ENCODE measurements at regions not wholly inside any gene's neighbourhood (a gene's known extent, or its start where the extent isn't known, plus 50 kb on each side); places are given as distances from the start of the nearest gene placed in this dataset.

GRCh38 chr16:17939122-17939536 is 397.4 kb downstream of the NPIPA8 start:
- no peaks in the 10 kb centered on the region for H3K4me1 ChIP-seq
- H3K27me3 ChIP-seq = no peaks in the 10 kb centered on the region
- H3K27ac ChIP-seq = no peak overlapping the region
- no peaks in the 10 kb centered on the region for H3K9me3 ChIP-seq
- H3K36me3 ChIP-seq = no peaks in the 10 kb centered on the region
- no peak for DNase-seq
- intact Hi-C loops (cut with DNase I; ENCODE audit: low total_unique reads) = no loop called here
- no peak overlapping the region for H3K4me3 ChIP-seq
- TF ChIP-seq CTCF (IDR thresholded peaks at IDR 0.05) = no peak
- TF ChIP-seq POLR2A (IDR thresholded peaks at IDR 0.05) = no peak

GRCh38 chr16:17938546-17938945 is 398.0 kb downstream of the NPIPA8 start:
- no peak for TF ChIP-seq POLR2A (IDR thresholded peaks at IDR 0.05)
- no peak for TF ChIP-seq CTCF (IDR thresholded peaks at IDR 0.05)
- no peaks in the 10 kb centered on the region for H3K4me1 ChIP-seq
- H3K36me3 ChIP-seq = no peaks in the 10 kb centered on the region
- no peaks in the 10 kb centered on the region for H3K27me3 ChIP-seq
- H3K9me3 ChIP-seq = no peaks in the 10 kb centered on the region
- intact Hi-C loops (cut with DNase I; ENCODE audit: low total_unique reads) = no loop called here
- DNase-seq = no peak
- H3K4me3 ChIP-seq = no peak overlapping the region
- H3K27ac ChIP-seq = no peak overlapping the region

- Histone ChIP-seq H3K4me1 (no peaks in the 10 kb centered on the region), H3K27me3 (no peaks in the 10 kb centered on the region), H3K27ac (no peak overlapping the region), H3K36me3 (no peaks in the 10 kb centered on the region), H3K9me3 (no peaks in the 10 kb centered on the region), H3K4me3 (no peak overlapping the region)
- intact Hi-C loops (cut with DNase I; ENCODE audit: low total_unique reads) = no loop called here
- DNase-seq = no peak
- no peak for TF ChIP-seq POLR2A (IDR thresholded peaks at IDR 0.05)
Measured at GRCh38 chr16:17936766-17937402, 399.7 kb downstream of the NPIPA8 start.

GRCh38 chr16:17930280-17930679 is 406.3 kb downstream of the NPIPA8 start:
- no peaks in the 10 kb centered on the region for H3K4me1 ChIP-seq
- DNase-seq = no peak
- no peak overlapping the region for H3K27ac ChIP-seq
- no peak overlapping the region for H3K4me3 ChIP-seq
- intact Hi-C loops (cut with DNase I; ENCODE audit: low total_unique reads) = no loop called here
- no peaks in the 10 kb centered on the region for H3K9me3 ChIP-seq
- no peaks in the 10 kb centered on the region for H3K27me3 ChIP-seq
- no peak for TF ChIP-seq POLR2A (IDR thresholded peaks at IDR 0.05)
- TF ChIP-seq CTCF (IDR thresholded peaks at IDR 0.05) = no peak
- H3K36me3 ChIP-seq = no peaks in the 10 kb centered on the region

- H3K27me3 ChIP-seq = no peaks in the 10 kb centered on the region
- intact Hi-C loops (cut with DNase I; ENCODE audit: low total_unique reads) = no loop called here
- no peaks in the 10 kb centered on the region for H3K4me1 ChIP-seq
- H3K4me3 ChIP-seq = no peak overlapping the region
- no peaks in the 10 kb centered on the region for H3K9me3 ChIP-seq
- no peaks in the 10 kb centered on the region for H3K36me3 ChIP-seq
- H3K27ac ChIP-seq = no peak overlapping the region
- TF ChIP-seq CTCF (IDR thresholded peaks at IDR 0.05) (no peak), POLR2A (IDR thresholded peaks at IDR 0.05) (no peak)
- no peak for DNase-seq
Measured at GRCh38 chr16:17926866-17927399, 409.6 kb downstream of the NPIPA8 start.
